Right atrium auricular region (tissue), 2 donors: ENCODE measurements at regions not wholly inside any gene's neighbourhood (a gene's known extent, or its start where the extent isn't known, plus 50 kb on each side); places are given as distances from the start of the nearest gene placed in this dataset.

ENCODE experiments used
- DNase-seq: peaks from one replicate; pipeline ENCODE4 v3.0.0-alpha.2; 2019; ENCODE audit warnings: low spot score
- H3K27ac ChIP-seq, 2 donors: fragments of 200-600 bp; sonication (generic); 1 replicate in 1 of 2; 2 replicates in 1 of 2; pipeline ENCODE4 v1.5.1; 2016 to 2019
- H3K27me3 ChIP-seq, 2 donors: fragments of 200-600 bp; sonication (generic); one replicate each; pipeline versions ENCODE4 v1.5.1 to v1.6.0; 2017 to 2019
- H3K36me3 ChIP-seq: fragments of 200-600 bp; sonication (generic); one replicate; pipeline ENCODE4 v1.5.1; 2016
- H3K4me1 ChIP-seq, 2 donors: fragments of 200-600 bp; sonication (generic); one replicate each; pipeline versions ENCODE4 v1.5.1 to v1.6.0; 2017 to 2019
- H3K4me3 ChIP-seq, 2 donors: fragments of 200-600 bp; sonication (generic); 1 replicate in 1 of 2; 2 replicates in 1 of 2; pipeline ENCODE4 v1.5.1; 2017 to 2019; ENCODE audit warnings: mild to moderate bottlenecking in 1 of 2, moderate library complexity in 1 of 2
- H3K9me3 ChIP-seq, 2 donors: fragments of 200-600 bp; sonication (generic); one replicate each; pipeline ENCODE4 v1.5.1; 2019
- CTCF ChIP-seq, 2 donors: fragments of 200-600 bp; sonication (generic); IDR thresholded peaks; one replicate each; pipeline ENCODE4 v1.5.1; 2019; ENCODE audit warnings: antibody characterized with exemption in 2 of 2

DNA sequence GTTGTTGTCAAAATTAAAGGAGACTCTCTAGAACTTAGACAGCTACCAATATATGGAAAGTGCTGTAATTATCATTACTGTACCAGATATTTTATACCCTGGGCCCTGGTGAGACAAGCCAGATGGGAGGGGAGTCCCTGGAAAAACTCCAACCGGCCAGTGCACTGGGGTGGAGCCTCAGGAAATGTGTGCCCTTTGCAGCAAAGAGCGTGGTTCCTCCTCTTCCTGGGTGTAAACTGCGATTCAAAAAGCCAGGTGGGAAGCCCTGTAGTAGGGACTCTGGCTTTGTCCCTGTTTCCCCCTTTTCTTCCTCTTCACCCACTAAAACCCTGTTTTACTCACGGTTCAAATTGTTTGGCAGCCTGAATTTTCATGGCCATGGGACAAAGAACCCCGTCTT, 812.3 kb downstream of the PLA2G4A start:
- no peak for DNase-seq
- Histone ChIP-seq H3K4me3 (no peak overlapping the region), H3K27me3 (peaks cover 0 to 2% of the 10 kb centered on the region in 2 donors), H3K36me3 (no peaks in the 10 kb centered on the region), H3K27ac (no peak overlapping the region), H3K9me3 (no peaks in the 10 kb centered on the region), H3K4me1 (no peaks in the 10 kb centered on the region)
- TF ChIP-seq CTCF (IDR thresholded peaks at IDR 0.05): no peak

GRCh38 chr1:187641463-187641862, 812.7 kb downstream of the PLA2G4A start:
- H3K4me3 ChIP-seq: no peak overlapping the region
- TF ChIP-seq CTCF (IDR thresholded peaks at IDR 0.05): no peak
- H3K27me3 ChIP-seq: peaks cover 0 to 2% of the 10 kb centered on the region in 2 donors
- DNase-seq: no peak
- H3K9me3 ChIP-seq: no peaks in the 10 kb centered on the region
- no peaks in the 10 kb centered on the region for H3K4me1 ChIP-seq
- no peaks in the 10 kb centered on the region for H3K36me3 ChIP-seq
- no peak overlapping the region for H3K27ac ChIP-seq

DNA sequence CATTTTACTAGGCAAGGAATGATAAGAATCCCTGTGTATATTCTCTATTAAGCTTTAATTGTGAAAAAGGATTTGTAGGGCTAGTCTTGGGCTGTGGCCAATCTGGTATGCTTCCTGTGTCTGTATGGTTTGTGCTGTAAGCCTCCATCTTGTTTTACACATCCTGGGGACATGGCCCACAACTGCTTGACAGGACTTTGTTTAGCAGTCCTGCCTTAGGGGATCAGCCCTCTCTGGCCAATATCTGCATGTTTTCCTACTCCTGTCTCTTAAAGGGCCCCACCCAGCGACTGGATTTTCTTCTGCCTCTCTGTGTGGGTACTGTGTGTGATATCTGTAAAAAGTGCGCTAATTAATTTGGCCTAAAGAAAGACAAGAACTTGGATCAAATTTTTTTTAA, 813.2 kb downstream of the PLA2G4A start:
- TF ChIP-seq CTCF (IDR thresholded peaks at IDR 0.05): no peak
- DNase-seq: no peak
- no peaks in the 10 kb centered on the region for H3K9me3 ChIP-seq
- H3K4me1 ChIP-seq: no peaks in the 10 kb centered on the region
- no peaks in the 10 kb centered on the region for H3K36me3 ChIP-seq
- no peak overlapping the region for H3K4me3 ChIP-seq
- no peak overlapping the region for H3K27ac ChIP-seq
- peaks cover 0 to 2% of the 10 kb centered on the region in 2 donors for H3K27me3 ChIP-seq

- no peak for DNase-seq
- Histone ChIP-seq H3K4me3 (no peak overlapping the region), H3K27me3 (peaks cover 0 to 2% of the 10 kb centered on the region in 2 donors), H3K27ac (no peak overlapping the region), H3K36me3 (no peaks in the 10 kb centered on the region), H3K4me1 (no peaks in the 10 kb centered on the region), H3K9me3 (no peaks in the 10 kb centered on the region)
- TF ChIP-seq CTCF (IDR thresholded peaks at IDR 0.05): no peak
Observed at GRCh38 chr1:187645651-187646050, 816.9 kb downstream of the PLA2G4A start.

- Histone ChIP-seq H3K4me1 (no peaks in the 10 kb centered on the region), H3K9me3 (no peaks in the 10 kb centered on the region), H3K4me3 (no peak overlapping the region), H3K27me3 (peaks cover 0 to 2% of the 10 kb centered on the region in 2 donors), H3K27ac (no peak overlapping the region), H3K36me3 (no peaks in the 10 kb centered on the region)
- no peak for TF ChIP-seq CTCF (IDR thresholded peaks at IDR 0.05)
- DNase-seq: no peak
Observed at GRCh38 chr1:187646536-187647107, 817.9 kb downstream of the PLA2G4A start.

DNA sequence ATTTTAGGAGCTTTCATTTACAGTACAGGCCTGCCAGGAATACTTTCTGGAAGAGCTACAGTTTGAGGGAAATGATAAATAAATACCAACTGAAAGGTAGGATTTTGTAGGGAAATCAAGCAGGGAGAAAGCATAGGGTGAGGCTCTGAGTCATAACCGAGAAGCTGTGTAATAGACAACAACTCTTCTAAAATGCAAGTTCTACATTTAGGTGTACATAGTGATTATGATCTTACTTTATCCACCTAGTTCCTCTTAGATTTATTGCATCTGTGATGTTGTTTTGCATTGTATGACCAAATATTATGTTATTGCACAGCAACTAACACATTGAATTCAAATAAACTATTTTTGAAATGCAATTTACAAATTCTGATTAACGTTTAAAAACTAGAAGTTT, 819.3 kb downstream of the PLA2G4A start:
- H3K4me3 ChIP-seq: no peak overlapping the region
- peaks cover 0 to 2% of the 10 kb centered on the region in 2 donors for H3K27me3 ChIP-seq
- no peak for DNase-seq
- no peaks in the 10 kb centered on the region for H3K9me3 ChIP-seq
- no peaks in the 10 kb centered on the region for H3K36me3 ChIP-seq
- no peak overlapping the region for H3K27ac ChIP-seq
- no peaks in the 10 kb centered on the region for H3K4me1 ChIP-seq
- TF ChIP-seq CTCF (IDR thresholded peaks at IDR 0.05): no peak
